ENCODE measurements at regions not wholly inside any gene's neighbourhood (a gene's known extent, or its start where the extent isn't known, plus 50 kb on each side); places are given as distances from the start of the nearest gene placed in this dataset.

- TF ChIP-seq POLR2A (IDR thresholded peaks at IDR 0.05) (no peak), CTCF (IDR thresholded peaks at IDR 0.05) (no peak)
Observed at GRCh38 chr20:52760791-52761190, 211.4 kb upstream of the TSHZ2 start.

Data from gastroesophageal sphincter (tissue), 3 donors.